HCEC 1CT (cell line): ENCODE measurements at regions not wholly inside any gene's neighbourhood (a gene's known extent, or its start where the extent isn't known, plus 50 kb on each side); places are given as distances from the start of the nearest gene placed in this dataset.
A peak's percentile ranks its signal among the peaks of the same experiment; 100 is the strongest.

Experiments
- DNase-seq: peaks from one replicate; pipeline ENCODE4 v3.0.0-alpha.2; 2017

GRCh38 chr5:51449026-51449425, 65.8 kb downstream of the ISL1 start:
- no peak for DNase-seq

- no peak for DNase-seq
Measured at GRCh38 chr5:51452562-51452961, 69.3 kb downstream of the ISL1 start.

- no peak for DNase-seq
Measured at GRCh38 chr5:51465165-51465564, 81.9 kb downstream of the ISL1 start.

- DNase-seq = no peak
Measured at GRCh38 chr5:51466214-51466613, 83.0 kb downstream of the ISL1 start.

- DNase-seq = peak; percentile 53
Measured at GRCh38 chr5:51468196-51468595, 84.9 kb downstream of the ISL1 start.

- no peak for DNase-seq
Measured at GRCh38 chr5:51471630-51472029, 88.4 kb downstream of the ISL1 start.

GRCh38 chr5:51472472-51472871, 89.2 kb downstream of the ISL1 start:
- no peak for DNase-seq

- no peak for DNase-seq
Measured at GRCh38 chr5:51475628-51476027, 92.4 kb downstream of the ISL1 start.

GRCh38 chr5:51476431-51476830, 93.2 kb downstream of the ISL1 start:
- peak; percentile 7 for DNase-seq

GRCh38 chr5:51479840-51480239, 96.6 kb downstream of the ISL1 start:
- DNase-seq = no peak

- peak; percentile 29 for DNase-seq
Measured at GRCh38 chr5:51484326-51484725, 101.1 kb downstream of the ISL1 start.

- DNase-seq = no peak
Measured at GRCh38 chr5:51486158-51486557, 102.9 kb downstream of the ISL1 start.

GRCh38 chr5:51487952-51488351, 104.7 kb downstream of the ISL1 start:
- DNase-seq = no peak

- no peak for DNase-seq
Measured at GRCh38 chr5:51488803-51489642, 105.8 kb downstream of the ISL1 start.

GRCh38 chr5:51494821-51495220, 111.6 kb downstream of the ISL1 start:
- no peak for DNase-seq

- peak; percentile 81 for DNase-seq
Measured at GRCh38 chr5:51495672-51496071, 112.4 kb downstream of the ISL1 start.

- no peak for DNase-seq
Measured at GRCh38 chr5:51517838-51518237, 134.6 kb downstream of the ISL1 start.

- no peak for DNase-seq
Measured at GRCh38 chr5:51518607-51519006, 135.4 kb downstream of the ISL1 start.

- DNase-seq = no peak
Measured at GRCh38 chr5:51521583-51521982, 138.3 kb downstream of the ISL1 start.

GRCh38 chr5:51539232-51539631, 156.0 kb downstream of the ISL1 start:
- no peak for DNase-seq

GRCh38 chr5:51544031-51544785, 161.0 kb downstream of the ISL1 start:
- peak; percentile 30 for DNase-seq

- DNase-seq = peak; percentile 65
Measured at GRCh38 chr5:51556833-51557232, 173.6 kb downstream of the ISL1 start.

- no peak for DNase-seq
Measured at GRCh38 chr5:51558682-51559081, 175.4 kb downstream of the ISL1 start.

- DNase-seq = no peak
Measured at GRCh38 chr5:51559339-51559738, 176.1 kb downstream of the ISL1 start.
